Naive thymus-derived CD8-positive, alpha-beta T cell (primary cell): ENCODE measurements at regions not wholly inside any gene's neighbourhood (a gene's known extent, or its start where the extent isn't known, plus 50 kb on each side); places are given as distances from the start of the nearest gene placed in this dataset.
A peak's percentile ranks its signal among the peaks of the same experiment; 100 is the strongest.

ENCODE experiments used
- ATAC-seq, 2 donors: fragments of 150-1000 bp; cut with Tn5 transposase in 1 of 2; sonication (Bioruptor Pico), chemical (Tn5 transposase) in 1 of 2; 1 replicate in 1 of 2; 2 replicates in 1 of 2; pipeline ENCODE4 v1.10.0; 2021; ENCODE audit warnings: mild to moderate bottlenecking in 2 of 2, moderate library complexity in 2 of 2
- POLR2A ChIA-PET: fragments of 350-600 bp; sonication (Branson Sonifier 250); formaldehyde crosslinking; loops from one replicate; lab custom pipeline; 2021; ENCODE audit warnings: antibody characterized with exemption; lab: Charles Lee
- DNase-seq, 10 donors: peaks; one replicate each; pipeline versions ENCODE4 v3.0.0 to v3.0.0-alpha.2; 2020 to 2022
- H3K27ac Mint-ChIP-seq, 10 donors: one replicate each; pipeline ENCODE4 v1.8.0; 2020 to 2022; ENCODE audit warnings: mild to moderate bottlenecking in 10 of 10, mixed read lengths in 10 of 10, moderate library complexity in 4 of 10, inconsistent platforms in 1 of 10
- H3K27me3 Mint-ChIP-seq, 5 donors: one replicate each; pipeline ENCODE4 v1.8.0; 2021 to 2022; ENCODE audit warnings: mixed read lengths in 5 of 5
- H3K36me3 Mint-ChIP-seq, 3 donors: one replicate each; pipeline ENCODE4 v1.8.0; 2020 to 2022; ENCODE audit warnings: mixed read lengths in 3 of 3, mild to moderate bottlenecking in 2 of 3, inconsistent platforms in 1 of 3
- H3K4me1 Mint-ChIP-seq, 4 donors: one replicate each; pipeline ENCODE4 v1.8.0; 2021 to 2022; ENCODE audit warnings: mixed read lengths in 4 of 4
- H3K4me3 Mint-ChIP-seq, 10 donors: one replicate each; pipeline ENCODE4 v1.8.0; 2020 to 2022; ENCODE audit warnings: mild to moderate bottlenecking in 10 of 10, mixed read lengths in 10 of 10, moderate library complexity in 6 of 10, inconsistent platforms in 1 of 10
- H3K9me3 Mint-ChIP-seq, 9 donors: one replicate each; pipeline ENCODE4 v1.8.0; 2020 to 2022; ENCODE audit warnings: mixed read lengths in 9 of 9, mild to moderate bottlenecking in 3 of 9, inconsistent platforms in 1 of 9, moderate library complexity in 1 of 9

DNA sequence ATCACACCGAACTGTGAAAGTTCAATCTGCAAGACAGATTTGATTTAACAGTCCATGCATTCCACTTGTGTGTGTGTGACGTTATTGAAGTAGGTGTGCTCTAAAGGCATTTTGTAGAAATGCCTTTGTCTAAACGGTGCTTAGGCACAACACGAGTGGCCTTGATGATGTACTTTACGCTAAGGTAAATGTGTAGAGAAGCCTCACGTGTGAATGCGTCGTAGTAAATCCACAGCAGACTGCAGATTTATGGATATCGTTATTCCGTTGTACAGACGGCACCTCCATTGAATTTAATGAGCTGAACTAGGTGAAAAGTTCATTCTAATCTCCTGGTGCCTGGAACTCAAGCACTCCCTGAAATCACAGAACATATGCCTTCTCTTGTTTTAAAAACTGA lies 202.8 kb upstream of the STXBP6 start:
- POLR2A ChIA-PET: no interaction called here
- no peak overlapping the region for H3K4me3 Mint-ChIP-seq
- ATAC-seq (no peak), DNase-seq (no peak)
- peaks cover 0 to 4% (median 0%) of the 10 kb centered on the region in 5 donors for H3K27me3 Mint-ChIP-seq
- H3K4me1 Mint-ChIP-seq: no peaks in the 10 kb centered on the region
- H3K36me3 Mint-ChIP-seq: no peaks in the 10 kb centered on the region
- H3K9me3 Mint-ChIP-seq: peaks cover 0 to 4% (median 0%) of the 10 kb centered on the region in 9 donors
- H3K27ac Mint-ChIP-seq: no peak overlapping the region

DNA sequence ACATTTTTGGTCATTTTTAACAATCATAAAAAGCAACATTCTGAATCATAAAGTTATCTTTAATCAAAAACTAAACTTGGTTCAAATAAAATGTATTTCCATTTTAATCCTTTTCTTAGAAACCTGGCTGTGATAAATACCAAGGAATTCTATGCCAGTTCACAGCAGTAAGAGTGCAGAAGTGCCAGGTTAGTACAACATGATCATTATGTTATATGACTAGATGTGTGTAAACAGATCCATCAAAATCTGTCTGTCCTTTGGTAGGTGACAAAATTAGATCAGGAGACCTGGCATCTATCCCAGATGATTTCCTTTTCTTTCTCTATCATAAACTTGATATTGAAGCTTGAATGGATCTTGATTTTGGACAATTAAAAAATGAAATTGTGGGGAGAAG lies 200.6 kb upstream of the STXBP6 start:
- Mint-ChIP-seq H3K27me3 (peaks cover 0 to 10% (median 6%) of the 10 kb centered on the region in 5 donors), H3K4me1 (no peaks in the 10 kb centered on the region), H3K36me3 (no peaks in the 10 kb centered on the region), H3K27ac (no peak overlapping the region), H3K4me3 (no peak overlapping the region), H3K9me3 (peaks cover 0 to 4% (median 0%) of the 10 kb centered on the region in 9 donors)
- ATAC-seq (no peak), DNase-seq (no peak)
- POLR2A ChIA-PET: no interaction called here

DNA sequence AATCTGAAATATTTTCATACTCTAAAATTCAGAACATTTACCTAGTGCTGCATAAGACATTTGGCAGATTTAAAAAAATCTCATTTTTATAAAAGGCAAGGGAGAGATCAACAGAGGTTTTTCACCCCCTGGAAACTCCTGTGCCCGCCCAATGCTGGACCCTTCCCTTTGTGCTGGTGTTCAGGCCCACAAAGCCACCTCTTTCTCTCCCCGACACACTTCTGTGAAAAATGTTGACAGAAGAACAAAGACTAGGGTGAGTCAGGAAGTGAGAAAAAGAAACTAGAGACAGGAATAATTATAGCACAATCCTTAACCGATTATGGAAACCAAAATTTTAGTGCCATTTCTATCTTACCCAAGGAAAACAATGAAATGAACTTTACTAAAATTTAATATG lies 197.7 kb upstream of the STXBP6 start:
- POLR2A ChIA-PET: no interaction called here
- Mint-ChIP-seq H3K36me3 (no peaks in the 10 kb centered on the region), H3K27ac (no peak overlapping the region), H3K27me3 (peaks cover 5 to 15% (median 12%) of the 10 kb centered on the region in 5 donors), H3K4me3 (no peak overlapping the region), H3K9me3 (peaks cover 0 to 13% (median 0%) of the 10 kb centered on the region in 9 donors), H3K4me1 (no peaks in the 10 kb centered on the region)
- DNase-seq: no peak
- ATAC-seq: no peak

DNA sequence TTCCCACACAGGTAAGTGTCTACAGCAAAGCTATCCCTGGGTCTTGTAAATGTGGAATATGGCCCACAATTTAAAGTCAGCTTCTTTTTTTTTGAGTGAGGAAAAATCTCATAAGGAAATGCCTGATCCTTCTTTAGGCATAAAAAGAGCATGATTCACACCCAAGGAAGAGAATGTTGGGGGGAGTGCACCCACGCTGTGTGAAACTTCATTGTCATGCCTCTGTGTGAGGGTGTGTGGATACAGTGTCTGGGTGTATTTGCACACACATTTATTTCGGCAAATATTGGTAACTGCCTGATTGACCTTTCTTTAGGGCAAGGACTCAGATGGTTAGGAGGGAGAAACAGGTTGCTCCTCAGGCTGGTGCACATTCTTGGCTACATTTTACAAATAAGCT lies 196.8 kb upstream of the STXBP6 start:
- no peaks in the 10 kb centered on the region for H3K4me1 Mint-ChIP-seq
- DNase-seq (no peak), ATAC-seq (no peak)
- no peaks in the 10 kb centered on the region for H3K36me3 Mint-ChIP-seq
- H3K27ac Mint-ChIP-seq: peak overlapping the region in 1 of 10 donors; percentile 40
- POLR2A ChIA-PET: no interaction called here
- no peak overlapping the region for H3K4me3 Mint-ChIP-seq
- H3K9me3 Mint-ChIP-seq: peaks cover 0 to 13% (median 0%) of the 10 kb centered on the region in 9 donors
- peaks cover 9 to 15% (median 12%) of the 10 kb centered on the region in 5 donors for H3K27me3 Mint-ChIP-seq

DNA sequence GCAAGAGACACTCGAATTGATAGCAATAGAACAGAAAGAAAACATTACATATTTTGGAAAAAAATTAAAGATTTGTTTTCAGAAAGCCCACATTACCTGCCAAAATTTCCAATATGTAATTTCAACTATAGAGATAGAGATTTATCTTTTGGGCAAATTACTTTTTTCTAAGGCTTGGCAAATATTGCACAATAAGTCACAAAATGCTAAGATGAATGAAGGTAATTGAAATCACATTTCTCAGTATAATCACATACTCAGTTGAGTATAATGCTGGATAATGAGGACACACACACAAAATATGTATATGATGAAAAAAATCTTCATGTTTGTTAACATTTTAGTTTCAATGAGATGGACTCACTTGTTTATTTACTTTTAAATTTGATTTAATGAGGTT lies 189.2 kb upstream of the STXBP6 start:
- Mint-ChIP-seq H3K27ac (no peak overlapping the region), H3K4me1 (no peaks in the 10 kb centered on the region), H3K9me3 (peaks cover 0 to 4% (median 0%) of the 10 kb centered on the region in 9 donors), H3K36me3 (no peaks in the 10 kb centered on the region), H3K27me3 (peaks cover 3 to 11% (median 4%) of the 10 kb centered on the region in 5 donors), H3K4me3 (no peak overlapping the region)
- no peak for DNase-seq
- POLR2A ChIA-PET: no interaction called here
- ATAC-seq: no peak

DNA sequence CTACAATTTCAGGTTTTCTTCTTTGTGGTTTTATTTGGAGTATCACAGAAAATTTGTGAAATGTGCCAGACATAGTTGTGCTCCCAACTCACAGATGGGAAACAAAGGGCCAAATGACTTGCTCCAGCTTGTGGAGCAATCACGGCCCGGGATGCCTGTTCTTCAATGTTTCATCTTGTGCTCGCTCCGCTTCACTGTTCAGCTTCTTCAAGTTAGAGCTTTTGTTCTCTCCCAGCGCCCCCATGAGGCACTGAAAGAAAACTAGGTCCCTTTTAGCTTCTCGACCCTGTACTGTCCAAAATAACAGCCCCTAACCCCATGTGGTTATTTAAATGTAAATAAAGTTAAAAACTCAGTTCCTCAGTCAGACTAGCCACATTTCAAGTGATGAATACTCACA lies 187.9 kb upstream of the STXBP6 start:
- DNase-seq (no peak), ATAC-seq (no peak)
- POLR2A ChIA-PET: no interaction called here
- Mint-ChIP-seq H3K27ac (no peak overlapping the region), H3K4me3 (no peak overlapping the region), H3K4me1 (peaks cover 0 to 1% (median 0%) of the 10 kb centered on the region in 4 donors), H3K27me3 (peaks cover 0 to 15% (median 4%) of the 10 kb centered on the region in 5 donors), H3K9me3 (peaks cover 0 to 4% (median 0%) of the 10 kb centered on the region in 9 donors), H3K36me3 (no peaks in the 10 kb centered on the region)

DNA sequence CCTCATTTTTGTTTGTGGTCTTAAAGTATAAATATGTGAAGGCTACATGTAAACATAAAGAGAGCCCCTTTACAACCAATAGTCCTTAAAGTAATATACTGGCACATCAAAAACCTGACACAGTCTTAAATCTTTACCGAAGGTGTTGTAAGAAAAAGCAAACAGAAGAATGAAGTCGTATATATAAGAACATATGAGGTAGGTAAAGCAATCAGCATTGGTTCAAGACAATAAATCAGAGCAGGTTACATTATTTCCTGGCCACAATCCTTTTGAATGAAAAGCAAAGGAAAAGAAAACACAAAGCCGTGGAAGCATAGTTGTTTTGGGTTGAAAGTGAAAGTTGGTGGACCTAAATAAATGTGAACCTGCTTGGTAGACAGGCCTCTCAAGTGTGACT lies 183.7 kb upstream of the STXBP6 start:
- Mint-ChIP-seq H3K4me3 (no peak overlapping the region), H3K36me3 (no peaks in the 10 kb centered on the region), H3K4me1 (peaks cover 0 to 1% (median 0%) of the 10 kb centered on the region in 4 donors), H3K27me3 (peaks cover 0 to 15% (median 5%) of the 10 kb centered on the region in 5 donors), H3K9me3 (peaks cover 0 to 6% (median 0%) of the 10 kb centered on the region in 9 donors), H3K27ac (no peak overlapping the region)
- ATAC-seq: no peak
- POLR2A ChIA-PET: no interaction called here
- no peak for DNase-seq

DNA sequence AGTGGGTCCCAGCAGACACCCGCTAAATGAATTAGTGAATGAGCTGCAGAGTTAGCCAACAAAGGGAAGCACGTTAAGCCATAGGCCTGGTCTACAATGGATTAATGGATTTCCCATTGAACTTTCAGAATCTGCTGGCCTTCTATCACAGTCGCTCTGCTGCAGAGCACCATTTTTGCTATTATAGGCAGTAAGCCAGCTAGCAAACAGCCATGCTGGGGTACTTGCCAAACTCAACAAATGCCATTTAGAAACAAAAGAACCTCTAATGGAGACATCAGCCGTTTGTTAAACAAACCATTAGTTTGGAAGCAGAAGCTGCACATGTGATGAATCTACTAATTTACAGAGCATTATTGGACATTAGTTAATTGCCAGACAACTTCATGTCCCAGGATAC lies 181.1 kb upstream of the STXBP6 start:
- no peak overlapping the region for H3K27ac Mint-ChIP-seq
- H3K4me3 Mint-ChIP-seq: no peak overlapping the region
- H3K27me3 Mint-ChIP-seq: peaks cover 0 to 17% (median 11%) of the 10 kb centered on the region in 5 donors
- H3K4me1 Mint-ChIP-seq: peaks cover 0 to 1% (median 0%) of the 10 kb centered on the region in 4 donors
- POLR2A ChIA-PET: no interaction called here
- DNase-seq (no peak), ATAC-seq (no peak)
- peaks cover 0 to 6% (median 0%) of the 10 kb centered on the region in 9 donors for H3K9me3 Mint-ChIP-seq
- no peaks in the 10 kb centered on the region for H3K36me3 Mint-ChIP-seq

DNA sequence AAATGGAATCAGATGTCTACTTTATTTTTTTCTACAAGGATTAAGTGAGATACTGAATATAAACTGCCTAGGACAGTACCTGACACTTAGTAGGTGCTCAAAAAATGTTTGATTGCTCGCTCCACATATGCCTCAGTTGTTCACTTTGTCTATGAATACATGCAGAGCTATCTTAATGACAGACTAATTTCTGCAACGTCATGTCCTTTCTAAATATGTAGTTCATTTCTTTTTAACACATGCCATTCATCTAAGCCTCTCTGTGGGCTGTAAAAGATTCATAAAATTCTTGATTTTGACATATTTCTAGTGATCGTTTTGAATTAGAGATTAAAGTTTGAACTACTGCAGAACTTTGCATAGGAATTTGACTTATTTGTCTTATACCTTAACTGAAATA lies 176.3 kb upstream of the STXBP6 start:
- POLR2A ChIA-PET: no interaction called here
- no peak for ATAC-seq
- Mint-ChIP-seq H3K4me1 (no peaks in the 10 kb centered on the region), H3K27ac (no peak overlapping the region), H3K4me3 (no peak overlapping the region), H3K36me3 (no peaks in the 10 kb centered on the region), H3K9me3 (peaks cover 0 to 2% (median 0%) of the 10 kb centered on the region in 9 donors), H3K27me3 (peaks cover 0 to 21% (median 9%) of the 10 kb centered on the region in 5 donors)
- no peak for DNase-seq

DNA sequence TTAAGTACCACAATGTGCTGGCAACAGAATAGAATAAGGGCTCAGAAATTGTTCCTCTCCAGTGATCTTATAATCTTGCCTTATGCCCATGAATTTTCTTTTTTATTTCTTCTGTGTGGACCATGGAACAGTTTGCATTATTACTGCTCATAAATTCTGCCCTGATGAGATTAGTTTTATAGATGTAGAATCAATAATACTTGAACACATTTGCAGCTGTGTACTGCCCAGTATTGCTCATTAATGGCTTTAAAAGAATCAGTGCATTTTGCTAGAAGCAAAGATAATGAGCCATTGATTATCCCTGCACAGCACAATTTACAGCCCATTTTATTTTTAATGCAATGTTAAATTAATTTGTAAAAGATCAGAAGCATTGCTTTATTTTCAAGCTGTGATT lies 172.3 kb upstream of the STXBP6 start:
- Mint-ChIP-seq H3K27me3 (peaks cover 0 to 18% (median 7%) of the 10 kb centered on the region in 5 donors), H3K27ac (no peak overlapping the region), H3K4me3 (no peak overlapping the region), H3K36me3 (no peaks in the 10 kb centered on the region), H3K4me1 (no peaks in the 10 kb centered on the region), H3K9me3 (peaks cover 0 to 2% (median 0%) of the 10 kb centered on the region in 9 donors)
- POLR2A ChIA-PET: no interaction called here
- ATAC-seq (no peak), DNase-seq (no peak)

DNA sequence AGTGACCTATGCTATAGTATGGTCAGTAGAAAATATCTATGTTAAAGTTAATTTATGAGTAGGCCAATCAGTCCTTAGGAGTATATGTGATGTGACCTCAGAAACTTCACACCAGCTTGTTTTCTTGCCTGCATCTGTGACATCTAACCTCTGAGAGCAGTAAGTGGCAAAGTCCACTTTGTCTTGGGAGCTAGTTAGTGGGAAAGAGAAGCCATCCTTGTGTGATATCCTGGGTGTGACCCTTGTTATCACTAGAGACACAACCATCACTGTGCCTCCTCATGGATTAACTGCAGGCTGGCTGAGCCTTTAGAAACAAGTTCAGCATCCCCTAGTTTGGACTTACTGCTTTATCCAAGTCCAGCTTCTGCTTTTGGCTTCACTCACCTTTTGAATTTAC lies 170.6 kb upstream of the STXBP6 start:
- Mint-ChIP-seq H3K36me3 (no peaks in the 10 kb centered on the region), H3K9me3 (peaks cover 0 to 2% (median 0%) of the 10 kb centered on the region in 9 donors), H3K27me3 (peaks cover 0 to 8% (median 4%) of the 10 kb centered on the region in 5 donors), H3K4me1 (no peaks in the 10 kb centered on the region), H3K4me3 (no peak overlapping the region), H3K27ac (no peak overlapping the region)
- ATAC-seq: no peak
- no peak for DNase-seq
- POLR2A ChIA-PET: no interaction called here

DNA sequence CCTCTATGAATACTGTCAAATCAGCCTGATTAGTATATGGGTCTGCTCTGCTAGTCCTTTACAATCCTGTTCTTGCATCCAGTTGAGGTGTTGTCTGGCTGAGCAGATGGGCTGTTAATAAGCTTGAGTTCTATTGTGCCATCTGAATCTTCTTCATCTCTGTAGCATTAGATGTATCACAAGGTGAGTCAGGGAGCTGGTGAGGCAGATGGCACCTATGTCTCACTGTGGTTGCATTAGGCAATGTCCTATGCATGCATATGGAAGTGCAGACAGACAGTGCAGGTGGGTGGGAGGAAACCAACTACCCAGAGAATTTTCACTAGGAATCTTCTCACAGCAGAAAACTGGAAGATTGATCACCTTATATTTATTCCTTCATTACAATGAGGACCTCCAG lies 165.7 kb upstream of the STXBP6 start:
- Mint-ChIP-seq H3K27ac (no peak overlapping the region), H3K27me3 (peaks cover 0 to 5% (median 0%) of the 10 kb centered on the region in 5 donors), H3K4me3 (no peak overlapping the region), H3K4me1 (no peaks in the 10 kb centered on the region), H3K9me3 (peaks cover 0 to 6% (median 0%) of the 10 kb centered on the region in 9 donors), H3K36me3 (no peaks in the 10 kb centered on the region)
- POLR2A ChIA-PET: no interaction called here
- DNase-seq (no peak), ATAC-seq (no peak)

DNA sequence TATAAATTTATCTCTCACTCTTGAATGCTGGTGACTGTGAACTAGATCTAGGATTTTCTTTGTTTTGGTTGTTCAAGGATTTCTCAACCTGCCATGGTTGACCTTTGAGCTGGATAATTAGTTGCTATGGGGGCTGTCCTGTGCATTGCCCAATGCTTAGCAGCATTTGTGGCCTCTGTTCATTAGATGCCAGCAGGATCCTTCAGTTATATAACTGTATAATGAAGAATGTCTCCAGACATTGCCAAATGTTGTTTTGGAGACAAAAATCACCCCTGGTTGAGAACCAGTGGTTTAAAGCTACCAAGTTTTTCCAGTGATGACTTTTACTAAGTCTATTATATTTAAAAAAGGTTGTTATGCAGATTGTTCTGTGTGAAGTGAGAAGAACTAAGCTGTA lies 147.9 kb upstream of the STXBP6 start:
- Mint-ChIP-seq H3K27me3 (peaks cover 0 to 11% (median 0%) of the 10 kb centered on the region in 5 donors), H3K9me3 (peaks cover 0 to 23% (median 17%) of the 10 kb centered on the region in 9 donors), H3K36me3 (peaks cover 0 to 6% (median 0%) of the 10 kb centered on the region in 3 donors), H3K27ac (no peak overlapping the region), H3K4me3 (no peak overlapping the region), H3K4me1 (no peaks in the 10 kb centered on the region)
- POLR2A ChIA-PET: no interaction called here
- DNase-seq (no peak), ATAC-seq (no peak)

DNA sequence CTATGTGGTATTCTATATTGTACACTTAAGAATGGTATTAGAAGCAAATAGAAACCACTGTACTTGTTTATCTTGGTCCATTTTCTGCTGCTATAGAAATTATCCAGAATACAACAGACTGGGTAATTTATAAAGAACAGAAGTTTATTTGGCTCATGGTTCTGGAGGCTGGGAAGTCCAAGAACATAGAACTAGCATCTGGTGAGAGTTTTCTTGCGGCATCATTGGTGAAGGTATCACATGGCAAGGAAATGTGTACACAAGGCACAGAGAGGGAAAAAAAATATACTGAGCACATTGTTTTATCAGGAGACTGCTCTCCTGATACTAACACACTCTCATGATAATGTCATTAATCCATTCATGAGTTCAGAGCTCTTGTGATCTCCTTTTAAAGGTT lies 130.3 kb upstream of the STXBP6 start:
- Mint-ChIP-seq H3K4me3 (no peak overlapping the region), H3K27ac (no peak overlapping the region), H3K4me1 (no peaks in the 10 kb centered on the region), H3K36me3 (peaks cover 0 to 14% (median 2%) of the 10 kb centered on the region in 3 donors), H3K9me3 (peaks cover 0 to 31% (median 11%) of the 10 kb centered on the region in 9 donors), H3K27me3 (peaks cover 2 to 52% (median 10%) of the 10 kb centered on the region in 5 donors)
- no peak for ATAC-seq
- DNase-seq: no peak
- POLR2A ChIA-PET: no interaction called here
